GM18517 (cell line): ENCODE measurements at regions not wholly inside any gene's neighbourhood (a gene's known extent, or its start where the extent isn't known, plus 50 kb on each side); places are given as distances from the start of the nearest gene placed in this dataset.
"Not testable (repeated sequence)": the region's sequence is repeated elsewhere in the genome, so short reads cannot be mapped to it uniquely, and the experiment has no call there.

Experiments
- ATAC-seq: cut with Tn5 transposase; IDR thresholded peaks from one replicate; pipeline ENCODE4 v1.9.1; 2021; ENCODE audit warnings: mild to moderate bottlenecking, moderate library complexity; ENCODE audit not compliant: unreplicated experiment

- ATAC-seq, result no peak
Observed at GRCh38 chr4:170231377-170231776, 141.6 kb upstream of the AADAT start.

GRCh38 chr4:170230242-170230641, 140.5 kb upstream of the AADAT start:
- ATAC-seq, result no peak

GRCh38 chr4:170229006-170229405, 139.2 kb upstream of the AADAT start:
- ATAC-seq, result no peak

GRCh38 chr4:170227928-170228327, 138.2 kb upstream of the AADAT start:
- ATAC-seq, result no peak

GRCh38 chr4:170226288-170226687, 136.5 kb upstream of the AADAT start:
- no peak for ATAC-seq

- ATAC-seq, result no peak
Observed at GRCh38 chr4:170214731-170215130, 125.0 kb upstream of the AADAT start.

GRCh38 chr4:170214101-170214500, 124.3 kb upstream of the AADAT start:
- no peak for ATAC-seq

GRCh38 chr4:170202721-170203120, 113.0 kb upstream of the AADAT start:
- ATAC-seq, result no peak

GRCh38 chr4:170198747-170199146, 109.0 kb upstream of the AADAT start:
- ATAC-seq, result no peak

GRCh38 chr4:170194794-170195193, 105.0 kb upstream of the AADAT start:
- not testable (repeated sequence) for ATAC-seq

- no peak for ATAC-seq
Observed at GRCh38 chr4:170193496-170193895, 103.7 kb upstream of the AADAT start.

- no peak for ATAC-seq
Observed at GRCh38 chr4:170190265-170190664, 100.5 kb upstream of the AADAT start.

- no peak for ATAC-seq
Observed at GRCh38 chr4:170170861-170171260, 81.1 kb upstream of the AADAT start.

GRCh38 chr4:170169699-170170098, 79.9 kb upstream of the AADAT start:
- ATAC-seq, result no peak

GRCh38 chr4:170167678-170168077, 77.9 kb upstream of the AADAT start:
- ATAC-seq, result no peak

- not testable (repeated sequence) for ATAC-seq
Observed at GRCh38 chr4:170166193-170166592, 76.4 kb upstream of the AADAT start.

GRCh38 chr4:170162416-170162815, 72.7 kb upstream of the AADAT start:
- ATAC-seq, result no peak

- no peak for ATAC-seq
Observed at GRCh38 chr4:170157670-170158069, 67.9 kb upstream of the AADAT start.

- no peak for ATAC-seq
Observed at GRCh38 chr4:170145120-170145519, 55.4 kb upstream of the AADAT start.

GRCh38 chr4:170139764-170140163, 50.0 kb upstream of the AADAT start:
- ATAC-seq, result no peak
